PC-9 (cell line): ENCODE measurements at regions not wholly inside any gene's neighbourhood (a gene's known extent, or its start where the extent isn't known, plus 50 kb on each side); places are given as distances from the start of the nearest gene placed in this dataset.

Experiments
- CTCF ChIP-seq: fragments of 200-600 bp; sonication (generic); conservative IDR thresholded peaks from 2 replicates; pipeline ENCODE4 v1.6.1; 2017; ENCODE audit warnings: mixed run types, antibody characterized with exemption, mild to moderate bottlenecking, moderate library complexity
- EZH2 ChIP-seq: fragments of 200-600 bp; sonication (generic); IDR thresholded peaks from 2 replicates; pipeline ENCODE4 v1.8.0; 2017; ENCODE audit warnings: antibody characterized with exemption, low read depth

GRCh38 chr11:110982214-110982613 is 263.3 kb upstream of the POU2AF2 start:
- no peak for TF ChIP-seq CTCF
- TF ChIP-seq EZH2, result no peak
